ENCODE measurements at regions not wholly inside any gene's neighbourhood (a gene's known extent, or its start where the extent isn't known, plus 50 kb on each side); places are given as distances from the start of the nearest gene placed in this dataset.

GRCh38 chr3:34828847-34829246 is 810.5 kb upstream of the ARPP21 start:
- no peaks in the 10 kb centered on the region for H3K27me3 ChIP-seq
- no peaks in the 10 kb centered on the region for H3K36me3 ChIP-seq
- no peak overlapping the region for H3K27ac ChIP-seq
- no peak for DNase-seq
- H3K9me3 ChIP-seq: no peaks in the 10 kb centered on the region
- no peaks in the 10 kb centered on the region for H3K4me1 ChIP-seq
- H3K4me3 ChIP-seq: no peak overlapping the region
- no peak for TF ChIP-seq POLR2A (IDR thresholded peaks at IDR 0.05)
- TF ChIP-seq, protein P1, sequence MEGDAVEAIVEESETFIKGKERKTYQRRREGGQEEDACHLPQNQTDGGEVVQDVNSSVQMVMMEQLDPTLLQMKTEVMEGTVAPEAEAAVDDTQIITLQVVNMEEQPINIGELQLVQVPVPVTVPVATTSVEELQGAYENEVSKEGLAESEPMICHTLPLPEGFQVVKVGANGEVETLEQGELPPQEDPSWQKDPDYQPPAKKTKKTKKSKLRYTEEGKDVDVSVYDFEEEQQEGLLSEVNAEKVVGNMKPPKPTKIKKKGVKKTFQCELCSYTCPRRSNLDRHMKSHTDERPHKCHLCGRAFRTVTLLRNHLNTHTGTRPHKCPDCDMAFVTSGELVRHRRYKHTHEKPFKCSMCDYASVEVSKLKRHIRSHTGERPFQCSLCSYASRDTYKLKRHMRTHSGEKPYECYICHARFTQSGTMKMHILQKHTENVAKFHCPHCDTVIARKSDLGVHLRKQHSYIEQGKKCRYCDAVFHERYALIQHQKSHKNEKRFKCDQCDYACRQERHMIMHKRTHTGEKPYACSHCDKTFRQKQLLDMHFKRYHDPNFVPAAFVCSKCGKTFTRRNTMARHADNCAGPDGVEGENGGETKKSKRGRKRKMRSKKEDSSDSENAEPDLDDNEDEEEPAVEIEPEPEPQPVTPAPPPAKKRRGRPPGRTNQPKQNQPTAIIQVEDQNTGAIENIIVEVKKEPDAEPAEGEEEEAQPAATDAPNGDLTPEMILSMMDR (IDR thresholded peaks at IDR 0.05): no peak

DNA sequence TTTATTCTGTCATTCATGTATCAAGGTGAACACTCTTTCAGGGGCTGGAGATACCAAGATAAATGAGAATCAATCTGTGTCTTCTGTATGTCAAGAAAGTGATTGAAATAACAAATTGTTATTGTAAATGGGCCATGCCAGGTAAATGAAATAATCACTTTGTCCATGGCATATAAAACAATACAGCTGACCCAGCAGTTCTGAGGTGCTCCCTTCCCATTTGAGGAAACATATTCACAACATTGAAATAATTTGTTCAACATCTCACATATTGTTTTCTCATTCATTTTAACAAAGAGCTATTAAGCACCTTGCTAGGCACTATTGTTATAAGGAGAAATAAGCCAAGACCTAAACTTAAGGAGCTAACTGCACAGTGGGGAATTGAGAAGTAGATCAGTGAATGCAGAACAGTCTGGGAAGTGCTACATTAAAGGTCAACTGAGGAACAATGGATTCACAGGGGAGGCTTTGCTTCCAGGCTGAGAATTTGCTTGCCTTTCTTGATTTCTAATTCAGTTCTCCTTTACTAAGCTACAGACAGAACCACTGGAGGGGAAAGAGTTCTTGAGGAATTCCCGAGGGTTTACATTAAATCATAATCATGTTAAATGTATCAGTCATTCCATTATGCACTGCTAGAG is 806.3 kb upstream of the ARPP21 start:
- TF ChIP-seq, protein P1 (IDR thresholded peaks at IDR 0.05): no peak
- TF ChIP-seq POLR2A (IDR thresholded peaks at IDR 0.05): no peak
- no peaks in the 10 kb centered on the region for H3K4me1 ChIP-seq
- no peaks in the 10 kb centered on the region for H3K9me3 ChIP-seq
- H3K36me3 ChIP-seq: no peaks in the 10 kb centered on the region
- no peak overlapping the region for H3K27ac ChIP-seq
- H3K4me3 ChIP-seq: no peak overlapping the region
- DNase-seq: no peak
- H3K27me3 ChIP-seq: no peaks in the 10 kb centered on the region

DNA sequence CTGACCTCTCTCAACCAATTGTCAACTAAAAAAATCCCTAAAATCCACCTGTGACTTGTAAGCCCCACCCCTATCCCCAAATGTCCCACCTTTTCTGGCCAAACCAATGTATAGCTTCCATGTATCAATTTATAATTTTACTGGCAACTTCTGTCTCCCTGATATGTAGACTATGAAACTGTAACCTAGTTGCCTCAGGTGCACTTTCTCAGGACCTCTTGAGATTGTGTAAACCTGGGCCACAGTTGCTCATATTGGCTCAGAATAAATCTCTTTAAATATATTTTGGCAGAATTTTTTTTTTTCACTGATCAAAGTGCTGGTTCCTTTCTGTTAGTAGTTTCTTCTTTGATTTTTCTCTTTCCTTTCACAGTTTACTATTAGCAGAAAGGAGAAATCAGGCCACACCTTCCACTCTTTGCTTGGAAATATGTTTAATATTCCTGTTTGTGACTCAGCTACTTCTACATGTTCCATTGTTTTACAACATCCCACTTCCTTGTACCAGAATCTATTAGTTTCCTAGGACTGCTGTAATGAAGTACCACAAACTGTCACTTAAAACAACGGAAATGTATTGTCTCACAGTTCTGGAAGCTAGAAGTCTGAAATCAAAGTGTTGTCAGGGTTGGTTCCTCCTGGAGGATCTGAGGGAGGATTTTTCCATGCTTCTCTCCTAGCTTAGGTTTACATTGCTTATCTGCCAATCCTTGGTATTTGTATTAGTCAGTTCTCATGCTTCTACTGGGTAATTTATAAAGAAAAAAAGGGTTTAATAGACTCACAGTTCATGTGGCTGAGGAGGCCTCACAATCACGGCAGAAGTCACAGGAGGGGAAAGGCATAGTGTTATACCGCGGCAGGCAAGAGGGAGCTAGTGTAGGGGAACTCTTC is 801.2 kb upstream of the ARPP21 start:
- no peak for DNase-seq
- Histone ChIP-seq H3K27me3 (no peaks in the 10 kb centered on the region), H3K9me3 (no peaks in the 10 kb centered on the region), H3K4me1 (no peaks in the 10 kb centered on the region), H3K27ac (no peak overlapping the region), H3K36me3 (no peaks in the 10 kb centered on the region), H3K4me3 (no peak overlapping the region)
- TF ChIP-seq POLR2A (IDR thresholded peaks at IDR 0.05): no peak
- TF ChIP-seq, protein P1 (IDR thresholded peaks at IDR 0.05): no peak

GRCh38 chr3:34842706-34843480 is 796.4 kb upstream of the ARPP21 start:
- H3K4me1 ChIP-seq: no peaks in the 10 kb centered on the region
- H3K4me3 ChIP-seq: no peak overlapping the region
- TF ChIP-seq, protein P1 (IDR thresholded peaks at IDR 0.05): no peak
- TF ChIP-seq POLR2A (IDR thresholded peaks at IDR 0.05): no peak
- H3K27me3 ChIP-seq: no peaks in the 10 kb centered on the region
- no peak for DNase-seq
- H3K36me3 ChIP-seq: no peaks in the 10 kb centered on the region
- no peak overlapping the region for H3K27ac ChIP-seq
- no peaks in the 10 kb centered on the region for H3K9me3 ChIP-seq

DNA sequence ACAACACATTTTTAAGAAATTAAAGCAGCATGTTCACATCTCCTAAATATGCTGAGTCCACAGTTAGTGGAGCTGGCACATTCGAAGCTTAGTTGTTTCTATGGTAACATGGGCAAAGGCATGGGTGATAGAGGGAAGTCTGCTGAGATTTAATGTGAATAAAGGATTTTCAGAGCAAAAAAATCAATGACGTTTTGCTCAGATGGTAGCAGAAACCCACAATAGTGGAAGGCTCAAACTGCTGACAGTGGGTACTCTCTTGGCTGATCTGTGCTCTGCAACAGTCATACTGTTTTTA is 795.1 kb upstream of the ARPP21 start:
- Histone ChIP-seq H3K27ac (no peak overlapping the region), H3K4me1 (no peaks in the 10 kb centered on the region), H3K9me3 (no peaks in the 10 kb centered on the region), H3K27me3 (no peaks in the 10 kb centered on the region), H3K4me3 (no peak overlapping the region), H3K36me3 (no peaks in the 10 kb centered on the region)
- TF ChIP-seq, protein P1 (IDR thresholded peaks at IDR 0.05): no peak
- TF ChIP-seq POLR2A (IDR thresholded peaks at IDR 0.05): no peak
- DNase-seq: no peak

Measured in Peyer's patch (tissue), 4 donors.